CD4-positive, alpha-beta T cell treated with Interferon gamma for 1 hour (primary cell): ENCODE measurements at regions not wholly inside any gene's neighbourhood (a gene's known extent, or its start where the extent isn't known, plus 50 kb on each side); places are given as distances from the start of the nearest gene placed in this dataset.

Source experiments
- DNase-seq: peaks from one replicate; pipeline ENCODE4 v3.0.0-alpha.2; 2020

- DNase-seq: no peak
Observed at GRCh38 chr22:49107961-49108530, 719.6 kb downstream of the BRD1 start.

GRCh38 chr22:49107561-49107960 lies 720.1 kb downstream of the BRD1 start:
- DNase-seq: no peak

- DNase-seq: no peak
Observed at GRCh38 chr22:49106842-49107152, 720.9 kb downstream of the BRD1 start.

GRCh38 chr22:49106096-49106841 lies 721.4 kb downstream of the BRD1 start:
- no peak for DNase-seq

GRCh38 chr22:49104434-49104833 lies 723.2 kb downstream of the BRD1 start:
- no peak for DNase-seq

GRCh38 chr22:49103314-49104059 lies 724.2 kb downstream of the BRD1 start:
- no peak for DNase-seq

GRCh38 chr22:49102367-49102766 lies 725.3 kb downstream of the BRD1 start:
- no peak for DNase-seq

GRCh38 chr22:49101873-49102272 lies 725.8 kb downstream of the BRD1 start:
- DNase-seq: no peak

GRCh38 chr22:49101225-49101624 lies 726.4 kb downstream of the BRD1 start:
- no peak for DNase-seq

GRCh38 chr22:49100773-49101172 lies 726.9 kb downstream of the BRD1 start:
- DNase-seq: no peak

GRCh38 chr22:49100316-49100715 lies 727.4 kb downstream of the BRD1 start:
- no peak for DNase-seq

- DNase-seq: no peak
Observed at GRCh38 chr22:49099496-49100124, 728.1 kb downstream of the BRD1 start.

- no peak for DNase-seq
Observed at GRCh38 chr22:49099089-49099488, 728.6 kb downstream of the BRD1 start.

GRCh38 chr22:49097966-49098365 lies 729.7 kb downstream of the BRD1 start:
- DNase-seq: no peak

GRCh38 chr22:49097171-49097925 lies 730.3 kb downstream of the BRD1 start:
- no peak for DNase-seq

- no peak for DNase-seq
Observed at GRCh38 chr22:49096476-49096875, 731.2 kb downstream of the BRD1 start.

GRCh38 chr22:49095366-49095765 lies 732.3 kb downstream of the BRD1 start:
- no peak for DNase-seq

- DNase-seq: no peak
Observed at GRCh38 chr22:49094858-49095257, 732.8 kb downstream of the BRD1 start.

- no peak for DNase-seq
Observed at GRCh38 chr22:49094151-49094550, 733.5 kb downstream of the BRD1 start.

GRCh38 chr22:49093192-49093880 lies 734.3 kb downstream of the BRD1 start:
- DNase-seq: no peak

- DNase-seq: no peak
Observed at GRCh38 chr22:49092716-49093115, 735.0 kb downstream of the BRD1 start.

GRCh38 chr22:49091917-49092545 lies 735.6 kb downstream of the BRD1 start:
- DNase-seq: no peak
